WI38 (cell line): ENCODE measurements at regions not wholly inside any gene's neighbourhood (a gene's known extent, or its start where the extent isn't known, plus 50 kb on each side); places are given as distances from the start of the nearest gene placed in this dataset.

Source experiments
- H3K4me3 ChIP-seq: 2 replicates; pipeline ENCODE4 v1.5.1; 2011; ENCODE audit warnings: low read depth, mild to moderate bottlenecking, control low read depth, low read length
- CTCF ChIP-seq: IDR thresholded peaks from 2 replicates; pipeline ENCODE4 v1.5.1; 2012; ENCODE audit warnings: low read depth, mild to moderate bottlenecking, control low read depth, low read length

GRCh38 chr7:106517508-106517907, 143.4 kb downstream of the CCDC71L start:
- no peak for TF ChIP-seq CTCF
- H3K4me3 ChIP-seq = no peak overlapping the region

DNA sequence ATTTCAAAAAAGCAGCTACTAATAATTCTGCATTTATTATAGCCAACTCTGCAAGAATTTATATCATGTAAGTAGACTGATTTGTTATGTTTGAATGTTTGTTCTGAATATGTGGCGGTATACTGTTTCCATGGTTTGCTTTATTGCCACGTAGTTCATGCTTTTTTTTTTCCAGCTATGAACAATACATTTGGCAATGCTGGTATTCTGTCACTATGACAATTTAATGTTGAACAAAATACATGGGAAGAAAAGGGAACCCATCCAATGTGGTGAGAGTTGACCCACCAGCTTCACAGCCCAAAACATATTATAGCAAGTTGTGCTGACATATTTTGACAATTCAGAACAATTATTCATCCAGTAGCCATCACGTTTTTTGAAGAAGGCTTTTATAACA, 145.6 kb downstream of the CCDC71L start:
- no peak for TF ChIP-seq CTCF
- no peak overlapping the region for H3K4me3 ChIP-seq

DNA sequence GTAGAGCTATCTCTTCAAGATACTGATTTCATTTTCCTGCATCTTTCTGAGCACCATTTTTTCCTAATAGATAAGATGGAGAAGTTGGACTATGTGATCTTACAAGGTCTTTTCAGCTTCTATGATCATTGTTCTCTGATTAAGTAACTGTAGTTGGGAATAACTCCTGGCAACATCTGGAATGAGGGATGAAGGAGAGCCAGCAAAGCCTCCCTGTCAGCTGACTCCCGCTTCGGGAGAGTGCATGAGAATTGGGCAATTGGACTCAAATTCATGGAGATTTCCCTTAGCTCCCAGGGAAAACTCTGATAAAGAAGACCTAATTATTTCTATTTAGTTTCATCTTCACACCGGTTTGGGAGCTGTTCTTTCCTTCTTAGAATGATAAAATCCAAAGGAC, 146.1 kb downstream of the CCDC71L start:
- TF ChIP-seq CTCF = no peak
- H3K4me3 ChIP-seq = no peak overlapping the region

GRCh38 chr7:106512217-106512616, 148.7 kb downstream of the CCDC71L start:
- no peak for TF ChIP-seq CTCF
- no peak overlapping the region for H3K4me3 ChIP-seq

DNA sequence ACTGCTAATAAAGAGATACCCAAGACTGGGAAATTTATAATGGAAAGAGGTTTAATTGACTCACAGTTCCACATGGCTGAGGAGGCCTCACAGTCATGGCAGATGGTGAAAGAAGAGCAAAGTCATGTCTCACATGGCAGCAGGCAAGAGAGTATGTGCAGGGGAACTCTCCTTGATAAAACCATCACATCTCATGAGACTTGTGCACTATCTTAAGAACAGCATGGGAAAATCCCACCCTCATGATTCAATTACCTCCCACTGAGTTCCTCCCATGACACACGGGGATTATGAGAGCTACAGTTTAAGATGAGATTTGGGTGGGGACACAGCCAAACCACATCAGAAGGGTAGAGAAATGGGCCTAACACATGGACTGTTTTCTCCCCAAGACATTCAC, 156.3 kb downstream of the CCDC71L start:
- TF ChIP-seq CTCF = no peak
- no peak overlapping the region for H3K4me3 ChIP-seq

DNA sequence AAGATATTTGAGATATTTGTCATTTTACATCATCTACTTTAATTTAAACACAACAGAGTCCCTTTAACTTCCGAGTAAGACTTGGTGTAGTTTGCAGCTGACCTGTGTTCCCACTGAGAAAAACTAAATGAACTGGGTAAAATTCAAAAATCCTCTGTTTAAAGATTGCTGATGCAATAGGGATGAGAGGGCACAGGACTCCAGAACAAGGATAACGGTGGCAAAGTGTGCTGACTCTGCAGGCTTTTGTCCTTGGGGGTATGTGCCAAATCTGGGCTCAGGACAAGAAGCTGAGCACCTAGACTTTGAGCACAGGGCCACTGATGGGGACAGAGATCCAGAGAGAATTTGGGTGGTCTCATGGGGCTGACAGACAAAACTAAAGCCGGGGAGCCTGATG, 156.8 kb downstream of the CCDC71L start:
- H3K4me3 ChIP-seq = no peak overlapping the region
- TF ChIP-seq CTCF = no peak

- H3K4me3 ChIP-seq = no peak overlapping the region
- TF ChIP-seq CTCF = no peak
Measured at GRCh38 chr7:106503626-106504025, 157.3 kb downstream of the CCDC71L start.
